Pancreas (tissue), 10 donors: ENCODE measurements at regions not wholly inside any gene's neighbourhood (a gene's known extent, or its start where the extent isn't known, plus 50 kb on each side); places are given as distances from the start of the nearest gene placed in this dataset.

Experiments
- ATAC-seq, 4 donors: fragments of 200-7000 bp; cut with Tn5 transposase; one replicate each; pipeline versions ENCODE4 v1.8.0 to v1.9.1; 2020; ENCODE audit warnings: mild to moderate bottlenecking in 4 of 4, moderate library complexity in 4 of 4
- DNase-seq, 6 donors: peaks; one replicate each; pipeline ENCODE4 v3.0.0-alpha.2; 2020
- FAIRE-seq: peaks from 2 replicates; lab custom pipeline; 2012; peaks lifted over from hg19 to GRCh38; lab: Jason Lieb, UNC
- H3K27ac ChIP-seq, 4 donors: fragments of 200-600 bp; sonication (generic); 1 replicate in 3 of 4; 2 replicates in 1 of 4; pipeline versions ENCODE4 v1.5.0 to v1.8.0; 2020
- H3K27me3 ChIP-seq, 4 donors: fragments of 200-600 bp; one replicate each; pipeline ENCODE4 v1.8.0; 2021
- H3K36me3 ChIP-seq, 3 donors: fragments of 200-600 bp; sonication (generic) in 1 of 3; one replicate each; pipeline versions ENCODE4 v1.5.0 to v1.8.0; 2020 to 2021
- H3K4me1 ChIP-seq, 3 donors: fragments of 200-600 bp; one replicate each; pipeline ENCODE4 v1.8.0; 2021
- H3K4me3 ChIP-seq, 4 donors: fragments of 200-600 bp; sonication (generic) in 2 of 4; one replicate each; pipeline versions ENCODE4 v1.5.0 to v1.8.0; 2020 to 2021
- H3K9me3 ChIP-seq, 4 donors: fragments of 200-600 bp; one replicate each; pipeline ENCODE4 v1.8.0; 2021
- CTCF ChIP-seq, 4 donors: fragments of 200-600 bp; sonication (generic) in 3 of 4; IDR thresholded peaks; one replicate each; pipeline versions ENCODE4 v1.5.0 to v1.8.0; 2021; ENCODE audit warnings: antibody characterized with exemption in 4 of 4
- WGBS, 2 donors: extraction: QIAGEN DNeasy Blood & Tissue Kit; methylation state at CpG; one replicate each; pipeline ENCODE4 v1.1.7; 2013; 5-methylcytosine and 5-hydroxymethylcytosine counted together
- intact Hi-C, 3 donors: fragments of 100-400 bp; cut with DNase I; formaldehyde crosslinking; loops; one replicate each; pipeline versions ENCODE4 v1.11.1 to v1.14.2; 2022
- donor health status: healthy with polysubstance abuse.
- donor health status: DM: no; HTN: no; CAD: no; lungs with moderate emphysema.
- donor health status: DM: no; HTN: no; CAD: no.
- donor health status: control.
- donor health status: control.
- donor health status: Bipolar disorder and iron deficiency.
- donor health status: DM: yes; HTN: yes; CAD: no.
- donor health status: DM: no; HTN: no; CAD: no.
- donor health status: DM: no; HTN: no; CAD: no.
- donor health status: DM: yes; HTN: yes; CAD: no.

GRCh38 chr12:90630006-90630405, 325.0 kb downstream of the CCER1 start:
- DNase-seq: no peak
- ATAC-seq: no peak
- no peak overlapping the region for H3K4me3 ChIP-seq
- no peaks in the 10 kb centered on the region for H3K4me1 ChIP-seq
- FAIRE-seq: no peak
- no peaks in the 10 kb centered on the region for H3K27me3 ChIP-seq
- no peaks in the 10 kb centered on the region for H3K36me3 ChIP-seq
- H3K27ac ChIP-seq: no peak overlapping the region
- no peak for TF ChIP-seq CTCF (IDR thresholded peaks at IDR 0.05)
- H3K9me3 ChIP-seq: no peaks in the 10 kb centered on the region
- intact Hi-C loops: no loop called here

- DNase-seq (no peak), ATAC-seq (no peak), FAIRE-seq (no peak)
- no peak for TF ChIP-seq CTCF (IDR thresholded peaks at IDR 0.05)
- WGBS, 2 donors: 28 to 57% methylated on average over 1 of the region's 1 CpG
- Histone ChIP-seq H3K27me3 (no peaks in the 10 kb centered on the region), H3K4me1 (no peaks in the 10 kb centered on the region), H3K27ac (no peak overlapping the region), H3K36me3 (no peaks in the 10 kb centered on the region), H3K9me3 (no peaks in the 10 kb centered on the region), H3K4me3 (no peak overlapping the region)
- intact Hi-C loops: no loop called here
These were observed 326.8 kb downstream of the CCER1 start for GRCh38 chr12:90628213-90628612.

GRCh38 chr12:90627180-90627896, 327.6 kb downstream of the CCER1 start:
- FAIRE-seq (no peak), ATAC-seq (no peak), DNase-seq (peak in 1 of 6 donors; percentile 18)
- no peaks in the 10 kb centered on the region for H3K9me3 ChIP-seq
- no peak for TF ChIP-seq CTCF (IDR thresholded peaks at IDR 0.05)
- WGBS, 2 donors: 59 to 64% methylated on average over 6 of the region's 6 CpGs
- H3K36me3 ChIP-seq: no peaks in the 10 kb centered on the region
- no peak overlapping the region for H3K27ac ChIP-seq
- H3K4me1 ChIP-seq: no peaks in the 10 kb centered on the region
- no peak overlapping the region for H3K4me3 ChIP-seq
- intact Hi-C loops: no loop called here
- no peaks in the 10 kb centered on the region for H3K27me3 ChIP-seq

GRCh38 chr12:90622431-90622830, 332.5 kb downstream of the CCER1 start:
- DNase-seq: no peak

More at GRCh38 chr12:90622431-90622830, 332.5 kb downstream of the CCER1 start:
- Histone ChIP-seq H3K27me3 (no peaks in the 10 kb centered on the region), H3K4me1 (no peaks in the 10 kb centered on the region), H3K36me3 (no peaks in the 10 kb centered on the region), H3K9me3 (no peaks in the 10 kb centered on the region), H3K4me3 (no peak overlapping the region), H3K27ac (no peak overlapping the region)
- ATAC-seq (no peak), FAIRE-seq (no peak)
- WGBS, 2 donors: 53 to 80% methylated on average over 3 of the region's 3 CpGs
- no peak for TF ChIP-seq CTCF (IDR thresholded peaks at IDR 0.05)
- intact Hi-C loops: no loop called here
